HepG2 (cell line): ENCODE measurements at regions not wholly inside any gene's neighbourhood (a gene's known extent, or its start where the extent isn't known, plus 50 kb on each side); places are given as distances from the start of the nearest gene placed in this dataset.

Experiments
- ATAC-seq: fragments of 200-7000 bp; cut with Tn5 transposase; 3 replicates; pipeline ENCODE4 v1.9.1; 2020; ENCODE audit warnings: mild to moderate bottlenecking, moderate library complexity
- BruUV-seq: library from RNA; stranded (reverse); fragments of 400-500 nt; replicated peaks from 2 replicates; lab custom pipeline; 2021; lab: Mats Ljungman, UMichigan
- CTCF ChIA-PET: fragments of 300-600 bp; formaldehyde crosslinking; extraction: SDS; loops from one replicate; lab custom pipeline; 2021; ENCODE audit warnings: low total read pairs, inconsistent platforms, low intra/inter-chr PET ratio; lab: Yijun Ruan, JAX
- POLR2A ChIA-PET: fragments of 350-600 bp; sonication (Branson Sonifier 250); formaldehyde crosslinking; loops from one replicate; lab custom pipeline; 2020; ENCODE audit warnings: antibody characterized with exemption, inconsistent platforms; lab: Yijun Ruan, JAX
- DNase-seq: peaks from one replicate; pipeline ENCODE4 v3.0.0-alpha.2; 2015; ENCODE audit warnings: low spot score
- FAIRE-seq: peaks from 3 replicates; lab custom pipeline; 2011; peaks lifted over from hg19 to GRCh38; lab: Jason Lieb, UNC
- H2AFZ ChIP-seq: one replicate; pipeline ENCODE4 v1.6.1; 2011; ENCODE audit warnings: low read length, inconsistent platforms
- H3K27ac ChIP-seq: fragments of 300-600 bp; 3 replicates; pipeline ENCODE4 v1.8.0; 2011; ENCODE audit warnings: mixed run types, mild to moderate bottlenecking, mixed read lengths, low read length, inconsistent platforms; ENCODE audit not compliant: insufficient read depth; ENCODE audit errors: extremely low read length
- H3K27me3 ChIP-seq, 2 experiments: fragments of 200-600 bp in 1 of 2; 2 replicates in 1 of 2; 3 replicates in 1 of 2; pipeline versions ENCODE4 v1.6.0 to v1.8.0; 2011; ENCODE audit warnings: low read length in 2 of 2, mild to moderate bottlenecking in 2 of 2, moderate library complexity in 2 of 2, inconsistent platforms in 1 of 2; ENCODE audit not compliant: insufficient read depth in 2 of 2, control insufficient read depth in 1 of 2
- H3K36me3 ChIP-seq, 2 experiments: fragments of 200-600 bp in 1 of 2; replicated peaks in 1 of 2; 2 replicates in 1 of 2; 3 replicates in 1 of 2; pipeline versions ENCODE4 v1.5.1 to v1.8.0; 2011; ENCODE audit warnings: low read length in 2 of 2, inconsistent platforms in 1 of 2; ENCODE audit not compliant: insufficient read depth in 2 of 2, control insufficient read depth in 1 of 2
- H3K4me1 ChIP-seq: 2 replicates; pipeline ENCODE4 v1.5.1; 2012; ENCODE audit warnings: low read length, inconsistent platforms; ENCODE audit not compliant: insufficient read depth
- H3K4me2 ChIP-seq: 2 replicates; pipeline ENCODE4 v1.6.0; 2011; ENCODE audit warnings: low read depth, low read length, inconsistent platforms
- H3K4me3 ChIP-seq, 3 experiments: fragments of 200-600 bp in 1 of 3; sonication (generic), shearing (Covaris generic) in 1 of 3; replicated peaks in 1 of 3; 2 replicates each; pipeline ENCODE4 v1.5.1; 2011 to 2016; ENCODE audit warnings: low read length in 3 of 3, inconsistent platforms in 2 of 3, low read depth in 2 of 3, mild to moderate bottlenecking in 2 of 3, control low read depth in 1 of 3, mixed read lengths in 1 of 3; ENCODE audit not compliant: insufficient read depth in 1 of 3
- H3K79me2 ChIP-seq: one replicate; pipeline ENCODE4 v1.6.1; 2011; ENCODE audit warnings: low read length, inconsistent platforms; ENCODE audit not compliant: insufficient read depth
- H3K9ac ChIP-seq: 2 replicates; pipeline ENCODE4 v1.6.0; 2011; ENCODE audit warnings: mild to moderate bottlenecking, low read depth, low read length, inconsistent platforms; ENCODE audit not compliant: insufficient read depth
- H3K9me3 ChIP-seq: 2 replicates; pipeline ENCODE4 v1.5.1; 2012; ENCODE audit warnings: mild to moderate bottlenecking, low read length
- H4K20me1 ChIP-seq: 2 replicates; pipeline ENCODE4 v1.6.0; 2011; ENCODE audit warnings: inconsistent platforms, mild to moderate bottlenecking, low read length, moderate library complexity; ENCODE audit not compliant: insufficient read depth
- BORCS8-MEF2B ChIP-seq: sonication (generic); formaldehyde crosslinking; IDR thresholded peaks from 2 replicates; pipeline ENCODE4 v1.8.0; 2022; ENCODE audit warnings: mild to moderate bottlenecking, missing genetic modification reagents
- CREB1 ChIP-seq, 2 experiments: fragments of 450-650 bp in 1 of 2; IDR thresholded peaks; 2 replicates each; pipeline ENCODE4 v1.6.1; 2016 to 2017; ENCODE audit warnings: control low read depth in 1 of 2, mild to moderate bottlenecking in 1 of 2, missing compliant biosample characterization in 1 of 2, missing genetic modification characterization in 1 of 2
- DNMT1 ChIP-seq: sonication (generic); formaldehyde crosslinking; IDR thresholded peaks from 2 replicates; pipeline ENCODE4 v1.5.1; 2020; ENCODE audit warnings: mild to moderate bottlenecking, missing genetic modification reagents
- EED ChIP-seq: sonication (generic); formaldehyde crosslinking; IDR thresholded peaks from 2 replicates; pipeline ENCODE4 v1.5.0; 2020; ENCODE audit warnings: mild to moderate bottlenecking, missing genetic modification reagents
- GATAD2A ChIP-seq: IDR thresholded peaks from 2 replicates; pipeline ENCODE4 v1.6.1; 2016
- KMT2A ChIP-seq: sonication (generic); formaldehyde crosslinking; IDR thresholded peaks from 2 replicates; pipeline ENCODE4 v1.4.0; 2020; ENCODE audit warnings: missing genetic modification reagents
- MYC ChIP-seq: sonication (generic); formaldehyde crosslinking; IDR thresholded peaks from 2 replicates; pipeline ENCODE4 v1.9.0; 2021; ENCODE audit warnings: missing genetic modification reagents, borderline replicate concordance
- REL ChIP-seq: sonication (generic); formaldehyde crosslinking; conservative IDR thresholded peaks from 2 replicates; pipeline ENCODE4 v1.8.0; 2022; ENCODE audit warnings: mild to moderate bottlenecking, missing genetic modification reagents, moderate library complexity
- SMC3 ChIP-seq: IDR thresholded peaks from 2 replicates; pipeline ENCODE4 v1.6.1; 2011; ENCODE audit warnings: low read length, improper control_type of control experiment
- ZFX ChIP-seq: sonication (generic); formaldehyde crosslinking; IDR thresholded peaks from 2 replicates; pipeline ENCODE4 v1.4.0; 2020; ENCODE audit warnings: mild to moderate bottlenecking, low read depth, missing genetic modification reagents, moderate library complexity
- WGBS: methylation state at CpG from one replicate; pipeline ENCODE4 v1.1.6; 2017; ENCODE audit warnings: low lambda C conversion rate; 5-methylcytosine and 5-hydroxymethylcytosine counted together
- in situ Hi-C: cut with HindIII; loops from 2 replicates; pipeline ENCODE4 v1.10.0; 2017; ENCODE audit warnings: low pct_unique_long_range_greater_than_20kb; ENCODE audit not compliant: extremely low pct_ligation_motif_present
- intact Hi-C: fragments of 100-400 bp; cut with micrococcal nuclease; formaldehyde crosslinking; loops from one replicate; pipeline ENCODE4 v1.10.0; 2022; ENCODE audit not compliant: unreplicated experiment
- TF ChIP-seq, protein P1 (sequence below): sonication (generic); formaldehyde crosslinking; IDR thresholded peaks from 2 replicates; pipeline ENCODE4 v1.5.0; 2020; ENCODE audit warnings: mild to moderate bottlenecking, missing genetic modification reagents, moderate library complexity
- TF ChIP-seq, protein P2 (sequence below): sonication (generic); formaldehyde crosslinking; IDR thresholded peaks from 2 replicates; pipeline ENCODE4 v1.4.0; 2020; ENCODE audit warnings: missing genetic modification reagents, mild to moderate bottlenecking, borderline replicate concordance
- TF ChIP-seq, protein P3 (sequence below): sonication (generic); formaldehyde crosslinking; IDR thresholded peaks from 2 replicates; pipeline ENCODE4 v1.9.0; 2022; ENCODE audit warnings: missing genetic modification reagents, mild to moderate bottlenecking, borderline replicate concordance
- TF ChIP-seq, protein P4 (sequence below): sonication (generic); formaldehyde crosslinking; IDR thresholded peaks from 2 replicates; pipeline ENCODE4 v1.5.1; 2020; ENCODE audit warnings: missing genetic modification reagents, mild to moderate bottlenecking, borderline replicate concordance

DNA sequence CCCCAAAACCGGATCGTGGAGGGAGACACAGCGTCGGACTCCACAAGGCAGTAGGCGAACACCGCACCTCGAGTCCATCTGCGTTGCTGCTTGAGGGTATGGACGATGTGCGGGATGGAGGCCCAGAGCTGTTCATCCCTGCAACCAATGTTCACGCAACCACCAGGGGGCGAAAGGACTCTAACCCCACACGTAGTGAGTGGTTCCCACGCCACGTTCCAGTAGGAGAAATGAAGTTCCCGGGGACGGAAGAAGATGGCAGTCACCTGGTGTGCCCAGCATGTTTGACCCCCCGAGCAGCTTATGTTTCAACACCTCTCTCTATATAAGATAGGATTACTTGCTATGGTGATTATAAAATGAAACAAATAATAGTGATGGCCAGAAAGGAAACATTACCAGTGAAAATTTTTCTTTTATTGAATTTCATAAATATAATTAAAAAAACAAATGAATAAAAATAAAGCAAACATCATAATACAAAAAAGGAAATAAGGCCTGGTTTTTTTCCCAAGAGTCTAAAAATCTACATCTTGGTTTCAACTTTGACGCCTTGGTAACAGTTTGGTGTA lies 184.3 kb downstream of the SH3BP4 start:
- H3K4me1 ChIP-seq = no peaks in the 10 kb centered on the region
- 6% methylated on average over 19 of the region's 19 CpGs for WGBS
- POLR2A ChIA-PET = no interaction called here
- H3K4me2 ChIP-seq = no peak overlapping the region; the same call in 1 of the 2 replicates
- H3K9me3 ChIP-seq = no peaks in the 10 kb centered on the region
- FAIRE-seq = peak; percentile 93
- H3K27me3 ChIP-seq = peaks cover 0 to 40% of the 10 kb centered on the region in 2 experiments; a peak in 4 of 5 replicates
- no peaks in the 10 kb centered on the region for H4K20me1 ChIP-seq
- intact Hi-C loops (loop anchor here (1.0 to 5.0 kb wide), 2 partner anchors 361 to 416 kb away; no protein-coding TSS in a partner anchor), in situ Hi-C loops (loop anchor here (5.0 to 10.0 kb wide), 2 partner anchors 359 to 611 kb away; partner anchors contain the start of gene AGAP1)
- H3K27ac ChIP-seq = no peak overlapping the region
- peak; percentile 95 for ATAC-seq
- no peak overlapping the region for H3K4me3 ChIP-seq
- CTCF ChIA-PET = interaction anchor here (1.2 to 2.0 kb wide), 5 partner anchors 363 to 610 kb away, joined by 3 to 36 read pairs (median 8); no protein-coding TSS in a partner anchor
- DNase-seq = peak; percentile 78
- H2AFZ ChIP-seq = no peak overlapping the region
- no peaks in the 10 kb centered on the region for H3K36me3 ChIP-seq
- H3K9ac ChIP-seq = no peak overlapping the region
- no peaks in the 10 kb centered on the region for H3K79me2 ChIP-seq
- no TSS peak for BruUV-seq
- TF ChIP-seq DNMT1 (no peak), MYC (CRISPR knock-in tag) (peak; percentile 34; the same call in 1 of the 2 replicates), BORCS8-MEF2B (peak; percentile 71), KMT2A (CRISPR knock-in tag) (0 out of 2 replicates have a peak, but pooled peaks have one; percentile 27), GATAD2A (peak; percentile 68), CREB1 (IDR thresholded peaks at IDR 0.05) (no peak), CREB1 (CRISPR knock-in tag; IDR thresholded peaks at IDR 0.05) (no peak), REL (CRISPR knock-in tag) (no peak), EED (no peak), SMC3 (peak; percentile 96), ZFX (CRISPR knock-in tag) (peak; percentile 47; the same call in 1 of the 2 replicates)
- TF ChIP-seq, protein P1, sequence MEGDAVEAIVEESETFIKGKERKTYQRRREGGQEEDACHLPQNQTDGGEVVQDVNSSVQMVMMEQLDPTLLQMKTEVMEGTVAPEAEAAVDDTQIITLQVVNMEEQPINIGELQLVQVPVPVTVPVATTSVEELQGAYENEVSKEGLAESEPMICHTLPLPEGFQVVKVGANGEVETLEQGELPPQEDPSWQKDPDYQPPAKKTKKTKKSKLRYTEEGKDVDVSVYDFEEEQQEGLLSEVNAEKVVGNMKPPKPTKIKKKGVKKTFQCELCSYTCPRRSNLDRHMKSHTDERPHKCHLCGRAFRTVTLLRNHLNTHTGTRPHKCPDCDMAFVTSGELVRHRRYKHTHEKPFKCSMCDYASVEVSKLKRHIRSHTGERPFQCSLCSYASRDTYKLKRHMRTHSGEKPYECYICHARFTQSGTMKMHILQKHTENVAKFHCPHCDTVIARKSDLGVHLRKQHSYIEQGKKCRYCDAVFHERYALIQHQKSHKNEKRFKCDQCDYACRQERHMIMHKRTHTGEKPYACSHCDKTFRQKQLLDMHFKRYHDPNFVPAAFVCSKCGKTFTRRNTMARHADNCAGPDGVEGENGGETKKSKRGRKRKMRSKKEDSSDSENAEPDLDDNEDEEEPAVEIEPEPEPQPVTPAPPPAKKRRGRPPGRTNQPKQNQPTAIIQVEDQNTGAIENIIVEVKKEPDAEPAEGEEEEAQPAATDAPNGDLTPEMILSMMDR (CRISPR knock-in tag) = peak; percentile 87
- TF ChIP-seq, protein P2, sequence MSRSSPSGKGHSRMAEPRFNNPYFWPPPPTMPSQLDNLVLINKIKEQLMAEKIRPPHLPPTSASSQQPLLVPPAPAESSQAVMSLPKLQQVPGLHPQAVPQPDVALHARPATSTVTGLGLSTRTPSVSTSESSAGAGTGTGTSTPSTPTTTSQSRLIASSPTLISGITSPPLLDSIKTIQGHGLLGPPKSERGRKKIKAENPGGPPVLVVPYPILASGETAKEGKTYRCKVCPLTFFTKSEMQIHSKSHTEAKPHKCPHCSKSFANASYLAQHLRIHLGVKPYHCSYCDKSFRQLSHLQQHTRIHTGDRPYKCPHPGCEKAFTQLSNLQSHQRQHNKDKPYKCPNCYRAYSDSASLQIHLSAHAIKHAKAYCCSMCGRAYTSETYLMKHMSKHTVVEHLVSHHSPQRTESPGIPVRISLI (CRISPR knock-in tag) = peak; percentile 46; the same call in 1 of the 2 replicates
- TF ChIP-seq, protein P3, sequence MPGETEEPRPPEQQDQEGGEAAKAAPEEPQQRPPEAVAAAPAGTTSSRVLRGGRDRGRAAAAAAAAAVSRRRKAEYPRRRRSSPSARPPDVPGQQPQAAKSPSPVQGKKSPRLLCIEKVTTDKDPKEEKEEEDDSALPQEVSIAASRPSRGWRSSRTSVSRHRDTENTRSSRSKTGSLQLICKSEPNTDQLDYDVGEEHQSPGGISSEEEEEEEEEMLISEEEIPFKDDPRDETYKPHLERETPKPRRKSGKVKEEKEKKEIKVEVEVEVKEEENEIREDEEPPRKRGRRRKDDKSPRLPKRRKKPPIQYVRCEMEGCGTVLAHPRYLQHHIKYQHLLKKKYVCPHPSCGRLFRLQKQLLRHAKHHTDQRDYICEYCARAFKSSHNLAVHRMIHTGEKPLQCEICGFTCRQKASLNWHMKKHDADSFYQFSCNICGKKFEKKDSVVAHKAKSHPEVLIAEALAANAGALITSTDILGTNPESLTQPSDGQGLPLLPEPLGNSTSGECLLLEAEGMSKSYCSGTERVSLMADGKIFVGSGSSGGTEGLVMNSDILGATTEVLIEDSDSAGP = peak; percentile 42; the same call in 1 of the 2 replicates
- TF ChIP-seq, protein P4, sequence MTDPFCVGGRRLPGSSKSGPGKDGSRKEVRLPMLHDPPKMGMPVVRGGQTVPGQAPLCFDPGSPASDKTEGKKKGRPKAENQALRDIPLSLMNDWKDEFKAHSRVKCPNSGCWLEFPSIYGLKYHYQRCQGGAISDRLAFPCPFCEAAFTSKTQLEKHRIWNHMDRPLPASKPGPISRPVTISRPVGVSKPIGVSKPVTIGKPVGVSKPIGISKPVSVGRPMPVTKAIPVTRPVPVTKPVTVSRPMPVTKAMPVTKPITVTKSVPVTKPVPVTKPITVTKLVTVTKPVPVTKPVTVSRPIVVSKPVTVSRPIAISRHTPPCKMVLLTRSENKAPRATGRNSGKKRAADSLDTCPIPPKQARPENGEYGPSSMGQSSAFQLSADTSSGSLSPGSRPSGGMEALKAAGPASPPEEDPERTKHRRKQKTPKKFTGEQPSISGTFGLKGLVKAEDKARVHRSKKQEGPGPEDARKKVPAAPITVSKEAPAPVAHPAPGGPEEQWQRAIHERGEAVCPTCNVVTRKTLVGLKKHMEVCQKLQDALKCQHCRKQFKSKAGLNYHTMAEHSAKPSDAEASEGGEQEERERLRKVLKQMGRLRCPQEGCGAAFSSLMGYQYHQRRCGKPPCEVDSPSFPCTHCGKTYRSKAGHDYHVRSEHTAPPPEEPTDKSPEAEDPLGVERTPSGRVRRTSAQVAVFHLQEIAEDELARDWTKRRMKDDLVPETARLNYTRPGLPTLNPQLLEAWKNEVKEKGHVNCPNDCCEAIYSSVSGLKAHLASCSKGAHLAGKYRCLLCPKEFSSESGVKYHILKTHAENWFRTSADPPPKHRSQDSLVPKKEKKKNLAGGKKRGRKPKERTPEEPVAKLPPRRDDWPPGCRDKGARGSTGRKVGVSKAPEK (CRISPR knock-in tag) = peak; percentile 91; the same call in 1 of the 2 replicates
